GM23248 (cell line): ENCODE measurements at regions not wholly inside any gene's neighbourhood (a gene's known extent, or its start where the extent isn't known, plus 50 kb on each side); places are given as distances from the start of the nearest gene placed in this dataset.

Source experiments
- EZH2 ChIP-seq: fragments of 200-600 bp; sonication (generic); IDR thresholded peaks from 2 replicates; pipeline ENCODE4 v1.6.1; 2018; ENCODE audit warnings: antibody characterized with exemption, mild to moderate bottlenecking; ENCODE audit not compliant: insufficient read depth, poor library complexity, severe bottlenecking
- EZH2phosphoT487 ChIP-seq: fragments of 200-600 bp; sonication (generic); IDR thresholded peaks from 2 replicates; pipeline ENCODE4 v1.6.1; 2018; ENCODE audit warnings: antibody characterized with exemption, moderate library complexity, mild to moderate bottlenecking, low read depth; ENCODE audit not compliant: insufficient read depth

GRCh38 chr10:36256166-36256565 lies 614.1 kb upstream of the FZD8 start:
- TF ChIP-seq EZH2 (no peak), EZH2phosphoT487 (no peak)
